ENCODE measurements at regions not wholly inside any gene's neighbourhood (a gene's known extent, or its start where the extent isn't known, plus 50 kb on each side); places are given as distances from the start of the nearest gene placed in this dataset.

DNA sequence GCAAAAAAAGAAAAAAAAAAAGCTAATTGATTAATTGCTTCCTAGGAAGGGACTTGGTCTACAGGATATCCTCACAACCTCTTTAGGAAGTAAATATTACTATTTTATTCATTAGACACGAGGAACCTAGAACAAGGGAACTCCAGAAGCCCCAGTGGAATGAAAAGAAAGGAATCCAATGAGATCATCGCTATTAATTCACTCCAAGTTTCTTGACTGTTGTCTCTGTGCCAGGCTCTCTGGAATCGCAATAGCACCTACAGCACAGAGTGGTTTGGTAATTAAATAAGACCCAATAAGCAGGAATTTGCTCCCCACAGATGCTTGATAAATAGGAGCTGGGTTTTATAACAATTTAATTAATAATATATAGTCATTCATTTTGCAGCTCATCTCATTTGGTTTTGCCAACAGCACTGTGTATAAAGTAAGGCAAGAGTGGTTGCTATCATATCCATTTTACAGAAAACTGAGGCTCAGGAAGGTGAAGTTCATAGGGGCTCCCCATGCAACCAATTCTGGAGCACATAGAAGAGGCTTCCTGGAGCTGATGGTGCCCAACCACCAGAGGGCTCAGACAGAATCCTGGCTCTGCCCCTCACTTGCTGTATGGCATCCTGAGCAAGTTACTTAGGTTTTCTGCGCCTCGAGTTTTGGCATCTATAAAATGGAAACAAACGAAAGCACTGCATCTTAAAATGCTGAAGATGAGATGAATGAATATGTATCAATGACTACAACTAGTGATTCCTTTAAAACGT is 420.2 kb downstream of the MED13L start:
- Histone ChIP-seq H3K9me3 (replicated peaks; ENCODE audit: low read length) (no peaks in the 10 kb centered on the region), H3K4me1 (ENCODE audit: control insufficient read depth, insufficient read depth, low read length) (no peaks in the 10 kb centered on the region), H3K36me3 (ENCODE audit: insufficient read depth, low read length) (no peaks in the 10 kb centered on the region), H3K4me3 (ENCODE audit: low read length) (no peak overlapping the region), H3K27me3 (ENCODE audit: control insufficient read depth, insufficient read depth, low read length) (no peaks in the 10 kb centered on the region), H3K9ac (ENCODE audit: low read depth, low read length) (no peak overlapping the region), H3K4me2 (ENCODE audit: low read length) (no peak overlapping the region)

- H3K4me2 ChIP-seq (ENCODE audit: low read length), result no peak overlapping the region
- H3K36me3 ChIP-seq (ENCODE audit: insufficient read depth, low read length), result no peaks in the 10 kb centered on the region
- H3K9me3 ChIP-seq (replicated peaks; ENCODE audit: low read length), result no peaks in the 10 kb centered on the region
- no peak overlapping the region for H3K4me3 ChIP-seq (ENCODE audit: low read length)
- no peaks in the 10 kb centered on the region for H3K4me1 ChIP-seq (ENCODE audit: control insufficient read depth, insufficient read depth, low read length)
- H3K9ac ChIP-seq (ENCODE audit: low read depth, low read length), result no peak overlapping the region
- no peaks in the 10 kb centered on the region for H3K27me3 ChIP-seq (ENCODE audit: control insufficient read depth, insufficient read depth, low read length)
Measured at GRCh38 chr12:115852054-115852453, 425.4 kb downstream of the MED13L start.

GRCh38 chr12:115850957-115851356 is 426.5 kb downstream of the MED13L start:
- no peaks in the 10 kb centered on the region for H3K36me3 ChIP-seq (ENCODE audit: insufficient read depth, low read length)
- H3K9ac ChIP-seq (ENCODE audit: low read depth, low read length), result no peak overlapping the region
- no peak overlapping the region for H3K4me2 ChIP-seq (ENCODE audit: low read length)
- H3K4me3 ChIP-seq (ENCODE audit: low read length), result no peak overlapping the region
- no peaks in the 10 kb centered on the region for H3K27me3 ChIP-seq (ENCODE audit: control insufficient read depth, insufficient read depth, low read length)
- no peaks in the 10 kb centered on the region for H3K4me1 ChIP-seq (ENCODE audit: control insufficient read depth, insufficient read depth, low read length)
- H3K9me3 ChIP-seq (replicated peaks; ENCODE audit: low read length), result no peaks in the 10 kb centered on the region

DNA sequence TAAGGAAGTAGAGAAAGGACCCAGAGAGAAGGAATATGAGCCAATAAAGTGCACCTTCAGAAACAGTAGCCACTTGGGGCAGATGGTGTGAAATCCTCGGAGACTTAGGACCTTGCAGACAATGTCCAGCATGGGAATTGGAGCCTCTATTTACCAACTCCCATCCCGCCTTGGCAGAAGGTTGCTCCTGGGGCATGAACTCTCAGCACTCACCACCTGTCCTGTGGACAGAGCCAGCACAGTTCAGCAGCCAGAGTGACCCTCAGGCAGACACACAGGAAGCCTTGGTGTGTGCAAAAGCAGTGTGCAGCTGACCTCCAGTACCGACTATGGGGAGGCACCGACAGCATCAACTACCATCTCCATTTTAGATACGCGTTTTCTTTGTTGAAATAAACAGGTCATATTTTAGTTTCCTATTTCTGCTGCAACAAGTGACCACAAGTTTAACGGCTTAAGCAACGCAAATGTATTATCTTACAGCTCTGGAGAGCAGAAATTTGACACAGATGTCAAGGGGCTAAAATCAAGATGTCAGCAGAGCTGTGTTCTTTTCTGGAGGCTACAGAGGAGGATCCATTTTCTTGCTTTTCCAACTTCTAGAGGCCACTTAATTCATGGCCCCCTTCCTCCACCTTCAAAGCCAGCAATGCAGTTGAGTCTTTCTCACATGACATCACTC is 428.1 kb downstream of the MED13L start:
- H3K9me3 ChIP-seq (replicated peaks; ENCODE audit: low read length), result no peaks in the 10 kb centered on the region
- no peak overlapping the region for H3K9ac ChIP-seq (ENCODE audit: low read depth, low read length)
- H3K4me2 ChIP-seq (ENCODE audit: low read length), result no peak overlapping the region
- H3K27me3 ChIP-seq (ENCODE audit: control insufficient read depth, insufficient read depth, low read length), result no peaks in the 10 kb centered on the region
- H3K4me3 ChIP-seq (ENCODE audit: low read length), result no peak overlapping the region
- no peaks in the 10 kb centered on the region for H3K4me1 ChIP-seq (ENCODE audit: control insufficient read depth, insufficient read depth, low read length)
- no peaks in the 10 kb centered on the region for H3K36me3 ChIP-seq (ENCODE audit: insufficient read depth, low read length)

- Histone ChIP-seq H3K36me3 (ENCODE audit: insufficient read depth, low read length) (no peaks in the 10 kb centered on the region), H3K4me2 (ENCODE audit: low read length) (no peak overlapping the region), H3K9ac (ENCODE audit: low read depth, low read length) (no peak overlapping the region), H3K4me1 (ENCODE audit: control insufficient read depth, insufficient read depth, low read length) (no peaks in the 10 kb centered on the region), H3K9me3 (replicated peaks; ENCODE audit: low read length) (no peaks in the 10 kb centered on the region), H3K27me3 (ENCODE audit: control insufficient read depth, insufficient read depth, low read length) (no peaks in the 10 kb centered on the region), H3K4me3 (ENCODE audit: low read length) (no peak overlapping the region)
Measured at GRCh38 chr12:115847398-115847797, 430.1 kb downstream of the MED13L start.

DNA sequence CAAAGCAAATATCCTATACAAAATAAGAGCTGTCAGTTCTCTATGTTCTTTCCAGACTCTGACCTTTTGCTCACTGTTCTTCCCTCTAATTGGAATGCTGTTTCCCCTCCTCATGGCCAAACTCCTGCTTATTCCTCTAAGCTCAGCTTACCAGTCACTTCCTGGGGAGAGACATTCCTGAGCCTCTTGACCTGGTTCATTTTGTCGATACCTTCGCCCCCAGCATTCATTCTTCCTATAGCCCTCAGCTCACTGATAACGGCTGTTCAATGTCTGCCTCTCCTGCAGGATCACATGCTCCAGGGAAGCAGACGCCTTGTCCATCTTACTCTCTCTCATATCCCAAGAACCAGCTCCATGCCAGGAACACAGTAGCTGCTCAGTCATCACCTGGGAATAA is 431.0 kb downstream of the MED13L start:
- Histone ChIP-seq H3K4me1 (ENCODE audit: control insufficient read depth, insufficient read depth, low read length) (no peaks in the 10 kb centered on the region), H3K9ac (ENCODE audit: low read depth, low read length) (no peak overlapping the region), H3K4me3 (ENCODE audit: low read length) (no peak overlapping the region), H3K4me2 (ENCODE audit: low read length) (no peak overlapping the region), H3K27me3 (ENCODE audit: control insufficient read depth, insufficient read depth, low read length) (no peaks in the 10 kb centered on the region), H3K9me3 (replicated peaks; ENCODE audit: low read length) (no peaks in the 10 kb centered on the region), H3K36me3 (ENCODE audit: insufficient read depth, low read length) (no peaks in the 10 kb centered on the region)

- Histone ChIP-seq H3K4me2 (ENCODE audit: low read length) (no peak overlapping the region), H3K9me3 (replicated peaks; ENCODE audit: low read length) (no peaks in the 10 kb centered on the region), H3K9ac (ENCODE audit: low read depth, low read length) (no peak overlapping the region), H3K27me3 (ENCODE audit: control insufficient read depth, insufficient read depth, low read length) (no peaks in the 10 kb centered on the region), H3K4me3 (ENCODE audit: low read length) (no peak overlapping the region), H3K36me3 (ENCODE audit: insufficient read depth, low read length) (no peaks in the 10 kb centered on the region), H3K4me1 (ENCODE audit: control insufficient read depth, insufficient read depth, low read length) (no peaks in the 10 kb centered on the region)
Measured at GRCh38 chr12:115840159-115840558, 437.3 kb downstream of the MED13L start.

DNA sequence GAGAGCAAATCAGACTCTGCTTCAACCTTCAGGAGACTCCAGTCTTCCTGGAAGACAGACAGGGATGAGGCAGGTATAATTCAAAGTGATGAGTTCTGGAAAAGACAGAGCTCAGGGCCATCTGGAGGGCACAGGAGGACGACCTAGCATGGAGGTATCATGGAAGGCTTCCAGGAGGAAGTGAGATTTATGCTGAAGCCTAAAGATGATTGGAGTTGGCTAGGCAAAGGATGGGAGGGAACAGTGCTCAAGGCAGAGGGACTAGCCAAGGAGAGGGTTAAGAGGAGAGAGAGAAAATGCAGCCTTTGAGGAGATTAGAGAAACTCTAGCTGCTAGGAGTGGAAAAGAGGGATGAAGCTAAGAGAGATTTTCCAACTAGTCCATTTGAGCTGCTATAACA is 438.5 kb downstream of the MED13L start:
- H3K36me3 ChIP-seq (ENCODE audit: insufficient read depth, low read length), result no peaks in the 10 kb centered on the region
- no peak overlapping the region for H3K4me3 ChIP-seq (ENCODE audit: low read length)
- H3K4me2 ChIP-seq (ENCODE audit: low read length), result no peak overlapping the region
- no peaks in the 10 kb centered on the region for H3K9me3 ChIP-seq (replicated peaks; ENCODE audit: low read length)
- no peaks in the 10 kb centered on the region for H3K27me3 ChIP-seq (ENCODE audit: control insufficient read depth, insufficient read depth, low read length)
- no peaks in the 10 kb centered on the region for H3K4me1 ChIP-seq (ENCODE audit: control insufficient read depth, insufficient read depth, low read length)
- H3K9ac ChIP-seq (ENCODE audit: low read depth, low read length), result no peak overlapping the region

DNA sequence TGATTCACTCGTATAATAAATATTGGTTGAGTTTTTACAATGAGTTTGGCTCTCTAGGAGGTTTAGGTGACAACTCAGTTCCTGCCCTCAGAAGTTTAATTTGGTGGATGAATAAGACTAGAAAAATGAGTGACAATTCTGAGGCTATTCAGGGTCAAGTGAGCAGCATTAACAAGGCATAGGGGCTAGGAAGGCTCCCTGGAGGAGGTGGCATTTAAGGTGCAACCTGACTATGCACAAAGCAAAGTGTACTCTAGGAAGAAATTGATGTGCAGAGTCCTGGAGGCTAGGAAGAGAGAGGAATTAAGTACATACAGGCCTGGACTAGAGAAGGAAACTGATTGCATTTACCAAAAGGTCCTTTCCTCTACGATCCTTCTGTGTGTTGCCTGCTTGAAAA is 440.3 kb downstream of the MED13L start:
- Histone ChIP-seq H3K4me2 (ENCODE audit: low read length) (no peak overlapping the region), H3K9me3 (replicated peaks; ENCODE audit: low read length) (no peaks in the 10 kb centered on the region), H3K4me3 (ENCODE audit: low read length) (no peak overlapping the region), H3K27me3 (ENCODE audit: control insufficient read depth, insufficient read depth, low read length) (no peaks in the 10 kb centered on the region), H3K36me3 (ENCODE audit: insufficient read depth, low read length) (no peaks in the 10 kb centered on the region), H3K9ac (ENCODE audit: low read depth, low read length) (no peak overlapping the region), H3K4me1 (ENCODE audit: control insufficient read depth, insufficient read depth, low read length) (no peaks in the 10 kb centered on the region)

- no peaks in the 10 kb centered on the region for H3K9me3 ChIP-seq (replicated peaks; ENCODE audit: low read length)
- no peaks in the 10 kb centered on the region for H3K36me3 ChIP-seq (ENCODE audit: insufficient read depth, low read length)
- no peak overlapping the region for H3K4me3 ChIP-seq (ENCODE audit: low read length)
- no peaks in the 10 kb centered on the region for H3K4me1 ChIP-seq (ENCODE audit: control insufficient read depth, insufficient read depth, low read length)
- H3K27me3 ChIP-seq (ENCODE audit: control insufficient read depth, insufficient read depth, low read length), result no peaks in the 10 kb centered on the region
- H3K4me2 ChIP-seq (ENCODE audit: low read length), result no peak overlapping the region
- no peak overlapping the region for H3K9ac ChIP-seq (ENCODE audit: low read depth, low read length)
Measured at GRCh38 chr12:115835445-115835844, 442.0 kb downstream of the MED13L start.

DNA sequence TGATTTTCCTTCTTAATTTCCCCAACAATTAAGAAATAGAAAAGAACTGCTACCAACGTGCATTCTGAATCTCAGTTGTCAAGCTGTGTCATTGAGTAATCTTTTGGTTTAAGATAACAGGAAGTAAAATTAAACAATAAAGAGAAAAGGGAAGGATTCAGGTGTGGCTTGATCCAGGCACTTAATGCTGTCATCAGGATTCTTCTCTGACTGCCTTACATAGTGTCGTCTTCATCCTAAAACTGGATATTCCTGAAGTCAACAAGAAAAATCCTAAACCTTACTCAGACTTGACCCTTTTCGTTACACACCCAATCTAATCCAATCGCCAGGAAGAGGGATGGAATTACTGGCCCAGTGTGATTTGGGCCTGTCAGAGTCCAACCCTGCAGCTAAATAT is 443.8 kb downstream of the MED13L start:
- Histone ChIP-seq H3K4me2 (ENCODE audit: low read length) (no peak overlapping the region), H3K36me3 (ENCODE audit: insufficient read depth, low read length) (no peaks in the 10 kb centered on the region), H3K27me3 (ENCODE audit: control insufficient read depth, insufficient read depth, low read length) (no peaks in the 10 kb centered on the region), H3K9me3 (replicated peaks; ENCODE audit: low read length) (no peaks in the 10 kb centered on the region), H3K4me1 (ENCODE audit: control insufficient read depth, insufficient read depth, low read length) (no peaks in the 10 kb centered on the region), H3K9ac (ENCODE audit: low read depth, low read length) (no peak overlapping the region), H3K4me3 (ENCODE audit: low read length) (no peak overlapping the region)

DNA sequence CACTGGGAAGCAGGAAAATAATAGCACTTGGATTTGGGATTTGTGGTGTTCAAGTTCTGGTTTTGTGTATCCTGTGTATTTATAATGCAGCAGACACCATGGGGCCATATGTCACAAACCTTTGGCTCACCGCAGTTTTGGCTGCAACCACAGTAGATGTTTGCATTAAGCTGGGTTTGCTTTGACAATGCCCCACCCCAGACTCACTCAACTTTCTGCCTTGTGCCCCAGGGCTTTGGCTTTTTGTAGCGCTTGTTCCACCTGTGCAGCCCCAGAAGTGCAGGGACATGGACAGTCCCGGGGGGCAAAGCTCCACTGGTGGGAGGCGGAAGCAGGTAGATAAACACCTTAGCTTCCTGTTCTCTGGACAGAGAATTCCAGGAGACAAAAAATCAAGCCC is 446.9 kb downstream of the MED13L start:
- no peaks in the 10 kb centered on the region for H3K9me3 ChIP-seq (replicated peaks; ENCODE audit: low read length)
- H3K27me3 ChIP-seq (ENCODE audit: control insufficient read depth, insufficient read depth, low read length), result no peaks in the 10 kb centered on the region
- no peak overlapping the region for H3K4me2 ChIP-seq (ENCODE audit: low read length)
- no peak overlapping the region for H3K4me3 ChIP-seq (ENCODE audit: low read length)
- no peaks in the 10 kb centered on the region for H3K4me1 ChIP-seq (ENCODE audit: control insufficient read depth, insufficient read depth, low read length)
- H3K36me3 ChIP-seq (ENCODE audit: insufficient read depth, low read length), result no peaks in the 10 kb centered on the region
- H3K9ac ChIP-seq (ENCODE audit: low read depth, low read length), result no peak overlapping the region

All from skeletal muscle satellite cell (primary cell).